ENCODE measurements at regions not wholly inside any gene's neighbourhood (a gene's known extent, or its start where the extent isn't known, plus 50 kb on each side); places are given as distances from the start of the nearest gene placed in this dataset.

DNA sequence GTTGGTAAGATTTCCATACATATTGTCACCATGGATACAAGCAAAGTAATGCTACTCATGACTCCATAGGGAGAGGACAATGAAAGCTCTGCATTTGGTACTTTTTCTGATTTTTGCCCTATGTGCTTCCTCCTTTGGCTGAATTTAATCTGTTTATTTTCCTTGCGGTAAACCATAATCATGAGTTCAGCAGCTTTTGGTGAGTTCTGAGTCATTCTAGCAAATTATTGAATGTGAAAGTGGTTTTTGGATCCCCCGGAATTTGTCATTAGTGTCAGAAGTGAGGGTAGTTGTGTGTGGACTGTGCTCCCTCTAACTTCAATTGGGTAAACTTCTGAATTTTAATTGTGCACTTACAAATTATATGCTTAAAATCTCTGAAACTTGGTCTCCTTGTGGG lies 170.3 kb downstream of the MOSPD2 start:
- TF ChIP-seq, protein P1, sequence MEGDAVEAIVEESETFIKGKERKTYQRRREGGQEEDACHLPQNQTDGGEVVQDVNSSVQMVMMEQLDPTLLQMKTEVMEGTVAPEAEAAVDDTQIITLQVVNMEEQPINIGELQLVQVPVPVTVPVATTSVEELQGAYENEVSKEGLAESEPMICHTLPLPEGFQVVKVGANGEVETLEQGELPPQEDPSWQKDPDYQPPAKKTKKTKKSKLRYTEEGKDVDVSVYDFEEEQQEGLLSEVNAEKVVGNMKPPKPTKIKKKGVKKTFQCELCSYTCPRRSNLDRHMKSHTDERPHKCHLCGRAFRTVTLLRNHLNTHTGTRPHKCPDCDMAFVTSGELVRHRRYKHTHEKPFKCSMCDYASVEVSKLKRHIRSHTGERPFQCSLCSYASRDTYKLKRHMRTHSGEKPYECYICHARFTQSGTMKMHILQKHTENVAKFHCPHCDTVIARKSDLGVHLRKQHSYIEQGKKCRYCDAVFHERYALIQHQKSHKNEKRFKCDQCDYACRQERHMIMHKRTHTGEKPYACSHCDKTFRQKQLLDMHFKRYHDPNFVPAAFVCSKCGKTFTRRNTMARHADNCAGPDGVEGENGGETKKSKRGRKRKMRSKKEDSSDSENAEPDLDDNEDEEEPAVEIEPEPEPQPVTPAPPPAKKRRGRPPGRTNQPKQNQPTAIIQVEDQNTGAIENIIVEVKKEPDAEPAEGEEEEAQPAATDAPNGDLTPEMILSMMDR (IDR thresholded peaks at IDR 0.05), result no peak
- no peak for TF ChIP-seq EZH2 (IDR thresholded peaks at IDR 0.05; ENCODE audit: borderline replicate concordance, insufficient read depth, low read depth, low read length, poor library complexity, severe bottlenecking)
